Mesothelial cell of epicardium (in vitro differentiated cells): ENCODE measurements at regions not wholly inside any gene's neighbourhood (a gene's known extent, or its start where the extent isn't known, plus 50 kb on each side); places are given as distances from the start of the nearest gene placed in this dataset.

Experiments
- DNase-seq, 2 experiments: peaks; one replicate each; pipeline ENCODE4 v3.0.0; 2021; ENCODE audit warnings: low spot score in 2 of 2; ENCODE audit not compliant: unreplicated experiment in 2 of 2
- H3K27ac Mint-ChIP-seq: 2 replicates; pipeline ENCODE4 v1.8.0; 2021; ENCODE audit warnings: mixed read lengths
- H3K27me3 Mint-ChIP-seq: 2 replicates; pipeline ENCODE4 v1.8.0; 2021; ENCODE audit warnings: low read depth, mixed read lengths
- H3K36me3 Mint-ChIP-seq: 2 replicates; pipeline ENCODE4 v1.8.0; 2021; ENCODE audit warnings: mixed read lengths
- H3K4me1 Mint-ChIP-seq: 2 replicates; pipeline ENCODE4 v1.8.0; 2021; ENCODE audit warnings: mixed read lengths
- H3K4me3 Mint-ChIP-seq: 2 replicates; pipeline ENCODE4 v1.8.0; 2021; ENCODE audit warnings: mild to moderate bottlenecking, moderate library complexity, mixed read lengths
- H3K9me3 Mint-ChIP-seq: 2 replicates; pipeline ENCODE4 v1.8.0; 2021; ENCODE audit warnings: mixed read lengths
- TF ChIP-seq, protein P1 (sequence below): fragments of 200-600 bp; sonication (generic); IDR thresholded peaks from one replicate; pipeline ENCODE4 v1.5.0; 2021; ENCODE audit warnings: antibody characterized with exemption; ENCODE audit not compliant: unreplicated experiment

GRCh38 chr7:4319280-4319679 lies 362.8 kb upstream of the FOXK1 start:
- H3K4me1 Mint-ChIP-seq = no peaks in the 10 kb centered on the region

GRCh38 chr7:4325732-4326131 lies 356.4 kb upstream of the FOXK1 start:
- Mint-ChIP-seq H3K27me3 (no peaks in the 10 kb centered on the region), H3K27ac (no peak overlapping the region), H3K4me3 (no peak overlapping the region), H3K9me3 (peaks cover 33% of the 10 kb centered on the region), H3K36me3 (no peaks in the 10 kb centered on the region), H3K4me1 (no peaks in the 10 kb centered on the region)
- TF ChIP-seq, protein P1, sequence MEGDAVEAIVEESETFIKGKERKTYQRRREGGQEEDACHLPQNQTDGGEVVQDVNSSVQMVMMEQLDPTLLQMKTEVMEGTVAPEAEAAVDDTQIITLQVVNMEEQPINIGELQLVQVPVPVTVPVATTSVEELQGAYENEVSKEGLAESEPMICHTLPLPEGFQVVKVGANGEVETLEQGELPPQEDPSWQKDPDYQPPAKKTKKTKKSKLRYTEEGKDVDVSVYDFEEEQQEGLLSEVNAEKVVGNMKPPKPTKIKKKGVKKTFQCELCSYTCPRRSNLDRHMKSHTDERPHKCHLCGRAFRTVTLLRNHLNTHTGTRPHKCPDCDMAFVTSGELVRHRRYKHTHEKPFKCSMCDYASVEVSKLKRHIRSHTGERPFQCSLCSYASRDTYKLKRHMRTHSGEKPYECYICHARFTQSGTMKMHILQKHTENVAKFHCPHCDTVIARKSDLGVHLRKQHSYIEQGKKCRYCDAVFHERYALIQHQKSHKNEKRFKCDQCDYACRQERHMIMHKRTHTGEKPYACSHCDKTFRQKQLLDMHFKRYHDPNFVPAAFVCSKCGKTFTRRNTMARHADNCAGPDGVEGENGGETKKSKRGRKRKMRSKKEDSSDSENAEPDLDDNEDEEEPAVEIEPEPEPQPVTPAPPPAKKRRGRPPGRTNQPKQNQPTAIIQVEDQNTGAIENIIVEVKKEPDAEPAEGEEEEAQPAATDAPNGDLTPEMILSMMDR = no peak
- no peak for DNase-seq

More at GRCh38 chr7:4319280-4319679, 362.8 kb upstream of the FOXK1 start:
- Mint-ChIP-seq H3K27me3 (no peaks in the 10 kb centered on the region), H3K36me3 (no peaks in the 10 kb centered on the region), H3K9me3 (peaks cover 33% of the 10 kb centered on the region), H3K27ac (no peak overlapping the region), H3K4me3 (no peak overlapping the region)
- TF ChIP-seq, protein P1 = no peak
- no peak for DNase-seq

- TF ChIP-seq, protein P1 = no peak
- Mint-ChIP-seq H3K36me3 (no peaks in the 10 kb centered on the region), H3K27ac (no peak overlapping the region), H3K27me3 (no peaks in the 10 kb centered on the region), H3K9me3 (peaks cover 43% of the 10 kb centered on the region), H3K4me1 (no peaks in the 10 kb centered on the region), H3K4me3 (no peak overlapping the region)
- DNase-seq = no peak
These were observed 350.4 kb upstream of the FOXK1 start for GRCh38 chr7:4331711-4332110.

DNA sequence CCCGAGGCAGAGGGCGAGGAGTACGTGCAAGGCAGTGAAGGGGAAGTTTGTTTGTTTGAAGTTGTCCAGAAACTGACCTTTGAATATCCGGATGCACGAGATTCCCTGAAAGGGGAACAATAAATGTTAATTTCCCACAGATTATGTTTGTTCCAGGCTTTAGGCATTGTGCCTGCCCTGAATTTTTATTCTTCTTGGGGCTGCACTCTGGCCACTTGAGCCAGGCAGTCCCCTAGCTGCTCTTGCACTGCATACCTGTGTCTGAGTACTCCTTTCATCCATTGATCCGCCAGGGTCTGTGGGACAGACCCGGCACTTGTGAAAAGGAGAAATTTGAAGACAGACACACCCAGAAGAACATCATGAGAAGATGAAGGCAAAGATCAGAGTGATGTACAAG lies 343.5 kb upstream of the FOXK1 start:
- Mint-ChIP-seq H3K36me3 (no peaks in the 10 kb centered on the region), H3K4me3 (no peak overlapping the region), H3K27me3 (no peaks in the 10 kb centered on the region), H3K27ac (no peak overlapping the region), H3K4me1 (no peaks in the 10 kb centered on the region), H3K9me3 (peaks cover 69% of the 10 kb centered on the region)
- TF ChIP-seq, protein P1 = no peak
- DNase-seq = no peak

DNA sequence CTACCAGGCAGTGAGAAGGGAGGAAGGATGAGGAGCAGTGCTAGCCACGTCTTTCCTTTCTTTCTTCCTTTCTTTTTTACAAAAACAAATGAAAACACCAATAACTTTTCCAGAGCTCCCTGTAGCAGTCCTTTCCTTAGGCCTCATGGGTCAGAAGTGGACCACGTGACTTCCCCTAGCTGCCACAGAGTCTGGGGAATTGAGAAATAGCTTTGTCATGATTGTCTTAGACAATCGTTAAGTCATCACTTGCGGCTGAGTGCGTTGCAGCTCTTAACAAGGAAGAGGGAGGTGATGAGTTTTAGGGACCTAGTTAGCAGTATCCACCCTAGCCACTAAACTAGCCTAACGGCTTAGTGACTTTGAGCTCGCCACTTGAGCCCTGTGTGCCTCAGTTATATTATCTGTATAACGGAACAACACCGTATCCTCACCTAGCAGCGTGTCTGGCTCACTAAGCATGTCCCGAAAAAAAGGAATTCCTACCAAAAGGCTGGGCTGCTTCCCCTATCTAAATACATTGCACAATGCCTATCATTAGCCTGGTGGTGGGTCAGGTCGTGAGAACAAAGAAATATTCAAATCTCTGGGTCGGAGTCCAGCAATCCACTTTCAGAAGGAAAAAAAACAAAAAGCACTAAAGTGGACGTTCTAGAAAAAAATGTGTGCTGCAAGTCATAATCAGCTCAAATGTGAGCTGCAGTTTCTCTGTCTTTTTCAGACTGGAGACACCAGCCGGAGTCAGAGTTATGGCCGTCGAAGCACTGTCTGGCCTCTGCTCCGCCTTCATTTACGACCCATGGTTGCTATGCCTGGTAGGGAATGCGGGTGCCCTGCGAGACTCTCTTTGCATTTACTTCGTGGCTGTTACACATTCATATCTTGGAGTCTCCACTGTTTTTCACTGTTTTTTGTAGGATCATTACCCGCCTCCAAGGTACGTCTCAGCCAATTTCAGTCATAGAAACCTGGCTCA lies 338.5 kb upstream of the FOXK1 start:
- no peaks in the 10 kb centered on the region for H3K4me1 Mint-ChIP-seq
- H3K27ac Mint-ChIP-seq = no peak overlapping the region
- DNase-seq = no peak
- TF ChIP-seq, protein P1 = no peak
- no peaks in the 10 kb centered on the region for H3K36me3 Mint-ChIP-seq
- no peaks in the 10 kb centered on the region for H3K27me3 Mint-ChIP-seq
- no peak overlapping the region for H3K4me3 Mint-ChIP-seq
- peaks cover 74% of the 10 kb centered on the region for H3K9me3 Mint-ChIP-seq
